GM21619 (cell line): ENCODE measurements at regions not wholly inside any gene's neighbourhood (a gene's known extent, or its start where the extent isn't known, plus 50 kb on each side); places are given as distances from the start of the nearest gene placed in this dataset.
"Not testable (repeated sequence)": the region's sequence is repeated elsewhere in the genome, so short reads cannot be mapped to it uniquely, and the experiment has no call there.

ENCODE experiments used
- ATAC-seq: cut with Tn5 transposase; IDR thresholded peaks from one replicate; pipeline ENCODE4 v1.9.1; 2021; ENCODE audit not compliant: unreplicated experiment

DNA sequence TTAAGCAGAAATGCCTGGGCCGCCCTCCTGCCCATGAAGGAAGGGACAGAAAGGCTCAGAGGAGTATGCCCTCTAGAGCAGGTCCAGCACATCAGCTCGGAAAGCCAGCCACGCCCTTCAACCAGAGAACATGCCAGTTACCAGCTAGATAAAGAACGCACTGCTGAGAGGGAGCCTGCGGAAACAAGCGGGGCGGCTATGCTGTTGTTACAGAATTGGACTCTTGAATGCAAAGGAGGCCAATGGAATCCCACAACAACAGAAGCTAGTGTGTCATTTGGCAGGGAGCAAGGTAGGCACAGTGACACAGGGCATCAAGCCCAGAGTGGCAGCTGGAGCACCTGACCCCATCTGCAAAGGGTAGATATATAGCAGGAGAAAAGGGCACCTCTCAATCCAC, 242.9 kb upstream of the ID2 start:
- no peak for ATAC-seq

DNA sequence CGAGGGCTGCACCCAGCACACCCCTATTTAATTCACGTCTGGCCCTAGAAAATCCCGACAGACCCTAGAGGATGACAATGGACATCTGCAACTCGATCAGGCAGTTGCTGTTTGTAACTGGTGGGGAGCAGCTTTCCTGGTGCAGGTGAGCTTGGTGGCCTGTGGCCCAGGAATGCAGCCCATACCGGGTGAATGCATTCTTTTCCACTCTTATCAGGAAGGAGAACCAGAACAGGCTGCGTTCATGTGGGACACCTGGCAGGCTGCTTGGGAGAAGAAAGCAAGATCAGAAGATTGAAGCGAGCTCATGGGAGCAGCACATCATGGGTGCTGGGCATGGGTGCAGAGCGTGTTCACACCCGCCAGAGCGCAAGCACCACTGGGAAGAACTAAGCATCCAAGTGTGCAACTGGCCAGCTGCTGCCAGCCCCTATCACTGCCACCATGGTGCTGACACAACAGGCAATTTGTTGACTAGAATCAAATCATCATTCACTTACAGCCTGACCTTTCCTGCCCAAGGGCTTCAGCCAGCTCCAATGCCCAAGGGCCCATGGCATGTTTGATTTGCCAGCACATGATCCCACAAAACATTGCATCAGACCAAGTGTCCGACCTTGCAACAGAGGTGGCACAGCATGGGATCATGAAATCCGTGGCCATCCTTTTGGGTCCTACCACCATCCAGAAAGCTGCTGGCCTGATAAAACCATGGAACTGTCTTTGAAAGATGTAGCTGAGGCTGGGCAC, 241.7 kb upstream of the ID2 start:
- no peak for ATAC-seq

DNA sequence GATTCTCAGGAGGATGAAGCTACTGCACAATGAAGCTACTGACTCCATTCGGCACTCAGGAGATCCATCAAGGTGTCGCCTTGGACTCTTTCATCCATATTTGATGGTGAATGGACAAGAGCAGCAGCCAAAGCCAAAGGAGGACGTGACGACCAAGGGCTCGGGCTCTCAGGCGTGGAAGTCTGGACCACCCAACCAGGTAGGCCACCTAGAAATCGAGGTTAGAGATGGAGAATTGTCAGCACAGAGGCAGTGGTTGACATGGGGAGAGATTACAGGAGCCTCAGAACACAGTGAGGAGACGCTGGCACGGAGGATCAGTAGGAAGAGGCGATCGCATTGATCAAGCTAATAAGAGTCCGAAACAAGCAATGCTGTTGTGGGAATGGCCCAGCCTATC, 240.5 kb upstream of the ID2 start:
- ATAC-seq = no peak

DNA sequence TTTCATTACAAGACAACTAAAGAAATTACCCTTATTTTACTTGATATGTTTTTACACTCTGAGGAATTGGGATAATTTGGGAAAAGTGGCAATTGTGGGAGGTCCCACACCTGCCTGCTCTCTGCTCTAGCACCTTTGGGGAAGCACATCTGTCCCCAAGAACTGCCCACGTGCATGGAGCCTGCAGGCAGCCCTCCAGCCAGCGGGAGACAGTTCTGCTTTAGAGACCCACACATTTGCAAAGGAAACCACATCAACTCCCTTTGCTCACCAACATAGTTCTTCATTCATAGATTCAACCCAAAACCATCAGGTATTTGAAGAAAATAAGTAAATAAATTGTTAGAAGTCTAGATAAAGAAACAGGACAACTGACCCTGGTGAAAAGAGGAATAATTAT, 239.9 kb upstream of the ID2 start:
- ATAC-seq = peak; percentile 61

DNA sequence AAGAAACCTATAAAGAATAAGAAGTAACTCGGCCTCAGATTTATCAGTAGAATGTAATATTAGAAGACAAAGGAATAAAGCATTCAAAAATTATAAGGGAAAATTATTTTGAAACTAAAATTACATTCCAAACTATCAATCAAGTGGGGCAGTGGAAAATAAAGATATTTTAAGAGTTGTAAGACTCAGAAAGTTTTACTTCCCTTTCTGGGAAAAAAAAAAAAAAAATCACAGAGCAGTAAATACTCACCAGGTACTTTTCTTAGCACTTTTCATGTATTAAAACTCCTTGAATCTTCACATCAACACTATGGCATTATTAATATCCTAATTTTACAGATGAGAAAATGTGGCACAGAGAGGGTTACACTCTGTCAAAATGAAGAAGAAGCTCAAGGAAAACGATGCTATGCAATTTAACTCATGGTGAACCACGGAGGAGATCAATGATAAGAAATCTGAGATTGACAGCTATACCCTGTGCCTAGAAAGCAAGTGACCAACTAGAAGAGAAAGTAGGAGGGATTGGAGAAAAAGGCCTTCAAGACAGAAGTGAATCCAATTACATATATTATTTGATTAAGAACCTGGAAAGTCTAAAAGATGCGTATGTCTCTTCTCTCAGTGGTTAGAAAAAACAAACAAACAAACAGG, 238.9 kb upstream of the ID2 start:
- ATAC-seq = no peak

DNA sequence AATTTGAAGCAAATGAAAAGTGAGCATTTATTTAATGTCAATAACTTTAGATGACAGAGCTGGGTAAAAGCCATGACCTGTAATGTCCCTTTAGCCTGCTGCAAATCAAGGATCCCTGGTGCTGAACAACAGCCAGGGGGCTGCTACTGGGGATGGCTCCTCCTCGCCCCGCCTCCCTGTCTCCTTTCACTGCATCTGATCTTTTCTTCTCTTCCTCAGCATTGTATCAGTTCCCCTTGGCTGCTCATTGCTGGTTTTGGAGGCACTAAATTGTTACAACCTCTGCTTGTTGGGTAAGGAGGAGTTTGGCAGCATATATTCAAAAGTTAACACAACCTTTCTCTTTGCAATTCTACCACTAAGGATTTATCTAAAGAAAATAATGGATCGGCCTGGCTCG, 236.3 kb upstream of the ID2 start:
- no peak for ATAC-seq

DNA sequence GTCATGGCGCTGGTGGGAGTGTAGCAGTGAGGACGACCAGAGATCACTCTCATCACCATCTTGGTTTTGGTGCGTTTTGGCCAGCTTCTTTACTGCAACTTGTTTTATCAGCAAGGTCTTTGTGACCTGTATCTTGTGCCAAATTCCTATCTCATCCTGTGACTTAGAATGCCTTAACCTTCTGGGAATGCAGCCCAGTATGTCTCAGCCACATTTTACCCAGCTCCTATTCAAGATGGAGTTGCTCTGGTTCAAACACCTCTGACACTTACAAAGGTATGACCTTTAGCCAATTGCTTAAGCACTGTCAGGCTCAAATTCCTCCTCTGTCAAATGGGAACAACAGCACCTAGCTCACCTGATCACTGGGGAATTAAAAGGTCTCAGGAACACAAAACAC, 235.1 kb upstream of the ID2 start:
- ATAC-seq = not testable (repeated sequence)

DNA sequence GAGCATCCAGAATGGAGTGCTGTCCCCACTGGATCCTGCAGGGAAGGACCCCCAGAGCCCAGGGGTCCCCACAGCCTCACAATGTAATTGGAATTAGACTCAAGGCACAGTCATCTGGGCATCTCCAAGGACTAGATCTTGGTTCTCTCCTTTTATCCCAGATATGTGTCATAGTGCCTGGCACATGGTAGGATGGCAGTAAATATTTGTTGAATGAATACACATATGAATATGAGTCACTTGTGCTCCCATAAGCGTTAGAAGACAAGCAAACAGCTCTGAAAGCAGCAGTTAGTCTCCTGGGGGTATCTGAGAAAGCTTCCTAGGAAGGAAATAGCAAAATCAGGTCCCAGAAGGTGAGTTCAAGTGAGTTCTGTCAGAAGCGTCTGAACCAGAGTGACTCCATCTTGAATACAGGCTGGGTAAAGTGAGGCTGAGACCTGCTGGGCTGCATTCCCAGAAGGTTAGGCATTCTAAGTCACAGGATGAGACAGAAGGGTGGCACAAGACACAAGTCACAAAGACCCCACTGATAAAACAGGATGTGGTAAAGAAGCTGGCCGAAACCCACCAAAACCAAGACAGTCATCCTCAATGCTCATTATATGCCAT, 234.1 kb upstream of the ID2 start:
- no peak for ATAC-seq

DNA sequence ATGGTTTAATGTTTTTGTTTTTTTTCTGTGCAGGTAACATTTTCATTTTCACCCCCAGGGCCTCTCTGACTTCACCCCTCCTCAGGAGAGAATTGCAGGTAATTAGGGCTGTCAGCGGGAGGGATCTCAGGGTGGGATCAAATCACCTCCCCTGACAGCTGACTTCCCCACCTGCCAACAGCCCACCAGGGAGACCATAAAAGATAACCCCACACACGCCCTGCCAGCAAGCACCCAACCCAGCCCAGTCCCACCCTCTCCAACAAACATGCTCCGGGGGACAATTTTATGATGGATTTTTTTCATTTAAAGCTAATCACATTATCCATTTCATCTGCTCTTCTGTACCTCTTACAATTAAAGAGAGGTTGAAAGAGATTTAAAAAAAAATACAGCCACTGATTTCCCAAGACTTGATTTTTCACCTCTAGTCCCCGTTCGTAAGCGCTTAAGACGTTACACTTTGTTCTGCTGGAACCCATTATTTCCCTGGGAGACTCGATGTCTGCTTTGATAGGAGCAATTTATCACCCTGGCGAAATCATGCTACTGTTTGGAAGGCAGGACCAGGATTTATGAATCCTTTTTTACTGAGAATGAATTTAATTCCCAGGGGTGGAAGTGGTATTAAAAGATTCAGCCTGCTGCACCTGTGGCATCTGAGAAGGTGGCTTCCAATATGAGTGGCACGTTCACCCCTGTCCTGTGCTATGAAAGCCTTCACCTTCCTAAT, 232.9 kb upstream of the ID2 start:
- ATAC-seq = no peak

DNA sequence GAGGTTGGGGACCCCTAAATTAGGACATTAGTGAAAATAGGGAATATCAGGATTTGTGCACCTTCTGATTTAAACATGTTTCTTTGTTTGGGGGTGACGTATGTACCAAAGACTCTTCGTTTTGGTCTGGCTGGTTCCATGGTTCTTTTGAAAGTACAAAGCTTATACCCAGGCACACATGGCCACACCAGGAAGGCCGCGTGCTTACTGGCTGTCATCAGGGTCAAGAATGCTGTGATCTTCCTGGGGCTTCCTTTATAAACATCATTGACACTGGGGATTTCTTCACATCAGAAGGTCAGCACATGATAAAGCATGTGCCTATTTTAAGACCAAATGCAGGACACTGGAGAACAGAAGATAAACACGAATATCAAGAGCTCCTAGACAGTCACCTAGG, 230.6 kb upstream of the ID2 start:
- ATAC-seq = no peak

DNA sequence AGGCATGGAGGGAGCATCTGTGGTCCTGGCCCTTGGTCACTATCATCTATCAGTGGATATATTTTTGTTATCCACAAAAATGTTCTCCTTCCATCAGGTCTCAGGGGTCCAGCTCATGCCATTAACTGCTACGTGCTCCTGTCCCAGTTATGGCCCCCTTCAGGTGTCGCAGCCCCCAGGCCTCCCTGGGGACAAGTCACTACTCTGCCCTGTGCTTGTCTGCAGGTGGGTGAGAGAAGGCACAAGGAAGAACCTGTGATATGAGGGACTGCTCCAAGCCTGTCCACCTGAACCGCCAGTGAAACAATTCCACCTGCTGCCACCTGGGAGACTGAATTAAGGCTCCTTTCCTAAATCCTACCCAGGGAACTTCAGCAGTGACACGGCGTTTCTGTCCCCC, 229.6 kb upstream of the ID2 start:
- ATAC-seq = no peak

DNA sequence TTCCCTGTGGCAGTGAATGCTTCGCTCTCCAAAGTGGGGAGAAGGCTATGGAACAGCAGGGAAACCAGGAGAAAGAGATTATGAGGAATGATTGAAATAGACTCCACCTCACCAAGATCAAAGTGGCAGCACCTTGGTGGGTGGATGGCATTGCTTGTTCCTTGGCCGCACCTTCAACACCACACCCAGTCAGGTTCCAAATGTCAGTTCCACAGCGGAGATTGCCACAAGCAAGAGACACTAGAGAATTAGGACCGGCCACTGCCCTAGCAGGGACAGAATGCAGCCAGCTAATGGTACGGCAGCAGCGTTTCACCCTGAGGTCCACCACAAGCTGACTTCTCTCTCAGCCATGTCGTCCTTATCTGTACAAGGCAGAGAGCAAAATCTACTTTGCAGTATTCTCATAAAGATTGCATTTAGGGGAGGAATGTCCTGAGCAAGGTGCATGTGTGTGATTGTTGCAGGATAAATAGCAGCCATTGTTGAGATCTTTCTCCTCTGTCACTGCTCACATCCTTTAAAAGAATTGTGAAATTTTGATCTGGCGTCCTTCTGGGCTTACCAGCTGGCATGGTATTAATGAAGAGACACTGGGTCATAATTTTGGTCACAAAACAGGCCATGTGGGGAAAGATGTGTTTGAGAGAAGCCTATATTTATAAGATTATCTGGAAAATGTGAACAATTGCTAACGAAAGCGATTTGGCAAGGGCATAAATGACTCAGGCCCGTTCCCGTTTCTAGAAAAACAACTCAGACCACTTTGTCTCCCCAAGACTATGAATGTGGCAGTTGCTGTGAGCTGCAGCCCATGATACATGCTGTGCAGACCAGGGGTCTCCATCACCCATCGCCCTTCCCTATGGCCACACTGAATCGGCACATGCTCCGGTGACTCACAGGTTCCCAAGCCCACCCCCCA, 228.6 kb upstream of the ID2 start:
- ATAC-seq = no peak

DNA sequence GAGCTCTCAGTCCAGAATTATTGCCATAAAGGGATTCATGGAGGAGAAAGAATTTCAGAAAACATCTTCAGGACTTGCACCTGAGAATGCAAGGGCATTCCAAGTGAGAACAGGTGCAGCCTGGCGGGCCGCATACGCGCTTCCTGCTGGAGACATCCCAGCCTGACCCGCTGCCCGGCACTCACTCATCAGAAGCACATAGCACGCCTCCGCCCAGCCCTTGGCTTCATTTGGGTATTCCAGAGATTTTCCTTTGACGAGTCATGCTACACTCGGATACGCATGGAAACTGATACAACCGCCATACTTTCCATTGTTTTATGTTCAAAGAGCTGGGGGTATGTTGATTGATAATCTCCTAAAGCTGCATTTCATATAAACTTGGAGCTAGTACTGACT, 228.0 kb upstream of the ID2 start:
- no peak for ATAC-seq

DNA sequence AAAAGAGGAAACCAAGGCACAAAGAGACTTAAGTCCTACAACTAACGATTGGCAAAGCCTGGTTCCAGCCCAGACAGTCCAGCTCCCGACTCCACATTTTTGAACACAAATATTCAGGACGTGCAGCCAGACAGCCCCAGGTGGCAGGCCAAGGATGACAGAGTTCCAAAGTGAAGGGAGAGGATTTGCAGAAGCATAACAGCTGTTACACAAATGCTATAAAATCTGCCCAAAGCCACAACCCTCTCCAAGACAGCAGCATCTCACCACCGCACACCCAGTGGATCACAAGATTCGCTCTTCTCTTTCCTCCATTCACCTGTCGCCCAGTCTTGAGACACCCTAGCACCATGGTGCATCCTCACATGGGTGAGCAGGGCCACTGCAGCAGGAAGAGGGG, 227.1 kb upstream of the ID2 start:
- ATAC-seq = no peak

DNA sequence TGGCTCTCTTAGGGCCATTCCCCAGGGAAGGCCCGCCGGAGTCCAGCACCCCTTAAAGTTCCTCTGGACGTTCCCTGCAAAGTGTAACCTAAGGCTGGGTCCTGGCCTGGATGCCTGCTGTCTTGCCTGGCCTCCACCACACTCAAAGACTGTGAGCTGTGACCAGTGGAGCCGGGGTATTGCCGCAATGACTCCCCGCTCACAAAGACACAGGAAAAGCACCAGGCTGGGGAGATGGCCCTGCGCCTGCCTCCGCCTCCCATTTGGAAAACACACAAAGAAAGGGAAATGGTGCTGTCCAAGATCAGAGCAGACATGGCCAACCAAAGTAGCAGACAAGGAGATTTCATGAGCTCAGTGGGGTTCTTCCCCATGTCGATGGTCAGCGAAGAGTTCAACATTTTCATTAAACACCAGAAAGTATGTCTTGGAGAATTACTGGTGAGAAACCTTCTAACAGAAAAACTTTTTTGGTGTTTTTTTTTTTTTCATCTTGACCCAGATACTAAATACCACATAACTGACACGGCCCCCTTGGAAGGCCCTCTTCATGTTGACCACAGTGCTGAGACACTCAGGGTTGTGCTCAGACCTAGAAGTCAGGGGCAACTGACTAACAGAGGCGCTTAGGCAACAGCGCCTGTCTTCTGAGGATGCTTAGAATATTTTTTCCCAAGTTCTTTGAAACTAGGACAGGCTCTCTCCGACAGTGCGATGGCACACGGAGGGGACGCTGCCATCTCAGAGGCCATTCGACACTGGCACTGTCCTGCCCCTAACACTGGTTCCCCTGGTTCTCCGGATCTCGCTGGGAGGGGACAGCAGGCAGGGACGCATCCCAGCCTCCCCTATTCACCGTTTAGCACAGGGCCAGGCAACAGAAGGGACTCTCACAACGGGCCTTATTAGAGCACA, 226.4 kb upstream of the ID2 start:
- no peak for ATAC-seq

DNA sequence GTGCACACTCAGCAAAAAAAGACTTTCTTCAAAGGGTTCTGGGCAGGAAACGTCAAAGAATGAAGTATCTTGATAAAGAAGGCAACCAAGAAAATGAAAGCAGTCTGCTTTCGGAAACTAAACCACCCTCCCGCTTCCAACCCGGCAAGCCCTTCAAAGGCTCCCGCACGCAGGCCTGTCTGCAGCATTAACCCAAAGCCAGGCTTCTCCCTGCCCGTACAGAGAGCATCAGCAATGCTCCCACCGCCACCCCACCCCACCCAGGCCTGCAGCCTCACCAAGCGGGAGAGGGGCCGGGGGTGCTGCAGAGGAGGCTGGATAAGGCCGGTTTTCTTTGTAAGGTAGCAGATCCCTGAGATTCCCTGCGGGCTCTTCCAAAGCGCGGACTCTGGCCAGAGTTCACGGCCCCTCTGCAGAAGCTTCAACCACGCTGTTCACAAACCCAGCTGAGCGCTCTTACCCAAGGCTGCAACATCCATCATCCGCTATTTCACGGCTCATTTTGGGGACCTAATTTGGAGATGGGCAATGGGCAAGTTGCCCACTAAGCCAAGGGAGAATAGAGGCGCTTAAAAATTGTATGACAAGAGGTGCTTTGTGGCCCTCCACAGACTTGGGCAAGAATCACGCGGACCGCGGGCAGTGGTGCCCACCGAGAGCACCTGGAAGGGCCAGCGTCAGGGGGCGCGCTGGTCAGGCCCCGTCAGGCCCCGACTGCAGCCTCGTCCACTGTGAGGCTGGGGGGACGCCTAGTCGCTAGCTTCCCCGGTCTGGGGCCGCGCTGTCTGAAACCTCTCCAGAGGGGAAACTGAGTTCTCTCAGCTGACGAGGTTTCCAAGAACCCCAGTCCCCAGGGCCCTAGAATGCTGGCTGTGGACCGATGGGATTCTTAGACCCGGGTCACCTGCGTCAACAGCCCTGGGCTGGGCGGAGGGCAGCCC, 225.4 kb upstream of the ID2 start:
- peak; percentile 72 for ATAC-seq

DNA sequence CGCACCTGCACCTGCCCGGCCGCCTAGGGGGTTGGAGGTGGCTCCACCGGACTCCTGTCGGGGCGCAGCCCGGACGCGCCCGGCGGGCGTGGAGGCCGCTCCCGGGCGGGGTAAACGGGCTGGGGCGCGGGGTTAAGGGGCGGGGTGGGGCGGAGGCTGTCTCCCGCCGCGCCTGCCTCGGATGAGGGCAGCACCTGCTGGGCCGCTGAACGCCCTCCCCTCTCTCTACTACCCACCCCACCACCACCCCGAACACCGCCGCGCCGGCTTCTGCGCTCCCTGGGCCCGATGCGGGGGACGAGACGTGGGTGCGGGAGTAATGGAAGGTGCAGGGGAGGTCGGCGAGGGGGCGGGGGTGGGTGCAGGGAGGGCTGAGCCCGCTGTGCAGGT, 224.8 kb upstream of the ID2 start:
- ATAC-seq = no peak

DNA sequence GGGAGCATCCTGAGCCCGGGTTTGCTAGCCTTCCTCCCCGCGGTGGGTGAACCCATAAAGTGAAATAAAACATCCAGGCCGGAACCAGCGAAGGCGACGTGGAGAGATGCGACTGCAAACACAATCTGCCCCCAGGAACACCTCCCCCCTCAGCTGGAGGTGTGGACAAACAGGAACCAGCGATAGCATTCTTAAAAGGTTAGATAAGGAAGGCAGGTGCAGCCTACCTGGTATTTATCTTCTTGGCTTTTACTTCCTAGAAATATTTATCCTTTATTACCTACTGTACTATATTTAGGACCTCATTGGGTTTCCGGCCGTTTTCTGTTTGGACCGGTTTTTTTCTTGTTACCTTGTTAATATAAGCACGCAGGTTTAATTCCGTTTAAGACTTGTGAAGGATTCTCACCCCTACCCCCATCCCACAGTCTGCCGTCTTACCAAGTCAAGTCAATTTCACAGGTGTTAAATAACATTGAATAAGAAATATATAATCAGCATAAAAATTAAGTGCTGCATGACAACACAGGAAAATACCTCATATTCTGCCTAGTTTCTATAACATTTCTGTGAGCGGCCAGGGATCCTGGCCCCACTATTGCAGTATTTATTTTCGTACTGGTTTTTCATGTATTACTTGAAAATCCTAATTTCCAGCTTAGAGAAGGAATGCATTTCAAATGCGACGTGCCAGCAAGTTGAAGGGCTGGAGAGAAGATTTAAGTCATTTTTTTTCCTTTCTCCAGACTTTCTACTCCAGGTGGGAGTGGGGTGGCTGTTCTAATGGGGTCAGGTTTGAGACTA, 224.0 kb upstream of the ID2 start:
- no peak for ATAC-seq
